ENCODE measurements at regions not wholly inside any gene's neighbourhood (a gene's known extent, or its start where the extent isn't known, plus 50 kb on each side); places are given as distances from the start of the nearest gene placed in this dataset.
A peak's percentile ranks its signal among the peaks of the same experiment; 100 is the strongest.

DNA sequence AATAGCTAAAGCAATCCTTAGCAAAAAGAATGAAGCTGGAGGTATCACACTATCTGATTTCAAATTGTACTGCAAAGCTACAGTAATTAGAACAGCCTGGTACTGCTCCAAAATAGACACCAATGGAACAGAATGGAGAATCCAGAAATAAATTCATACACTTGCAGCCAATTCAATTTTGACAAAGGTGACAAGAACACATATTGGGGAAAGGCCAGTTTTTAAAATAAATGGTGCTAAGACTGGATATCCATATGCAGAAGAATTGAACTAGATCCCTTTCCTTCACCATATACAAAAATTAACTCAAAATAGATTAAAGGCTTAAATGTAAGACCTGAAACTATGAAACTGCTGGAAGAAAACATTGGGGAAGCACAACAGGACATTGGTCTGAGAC, 748.5 kb downstream of the DNAJB9 start:
- no peak for TF ChIP-seq POLR2A (IDR thresholded peaks at IDR 0.05)
- TF ChIP-seq, protein P1, sequence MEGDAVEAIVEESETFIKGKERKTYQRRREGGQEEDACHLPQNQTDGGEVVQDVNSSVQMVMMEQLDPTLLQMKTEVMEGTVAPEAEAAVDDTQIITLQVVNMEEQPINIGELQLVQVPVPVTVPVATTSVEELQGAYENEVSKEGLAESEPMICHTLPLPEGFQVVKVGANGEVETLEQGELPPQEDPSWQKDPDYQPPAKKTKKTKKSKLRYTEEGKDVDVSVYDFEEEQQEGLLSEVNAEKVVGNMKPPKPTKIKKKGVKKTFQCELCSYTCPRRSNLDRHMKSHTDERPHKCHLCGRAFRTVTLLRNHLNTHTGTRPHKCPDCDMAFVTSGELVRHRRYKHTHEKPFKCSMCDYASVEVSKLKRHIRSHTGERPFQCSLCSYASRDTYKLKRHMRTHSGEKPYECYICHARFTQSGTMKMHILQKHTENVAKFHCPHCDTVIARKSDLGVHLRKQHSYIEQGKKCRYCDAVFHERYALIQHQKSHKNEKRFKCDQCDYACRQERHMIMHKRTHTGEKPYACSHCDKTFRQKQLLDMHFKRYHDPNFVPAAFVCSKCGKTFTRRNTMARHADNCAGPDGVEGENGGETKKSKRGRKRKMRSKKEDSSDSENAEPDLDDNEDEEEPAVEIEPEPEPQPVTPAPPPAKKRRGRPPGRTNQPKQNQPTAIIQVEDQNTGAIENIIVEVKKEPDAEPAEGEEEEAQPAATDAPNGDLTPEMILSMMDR (IDR thresholded peaks at IDR 0.05): no peak
- Histone ChIP-seq H3K9me3 (no peaks in the 10 kb centered on the region), H3K4me3 (no peak overlapping the region), H3K36me3 (replicated peaks in 1 of 2; ENCODE audit: insufficient read depth in 1 of 2, low read depth in 2 of 2) (no peaks in the 10 kb centered on the region), H3K4me1 (peaks cover 2% of the 10 kb centered on the region), H3K27ac (no peak overlapping the region), H3K27me3 (no peaks in the 10 kb centered on the region)
- DNase-seq (no peak), ATAC-seq (no peak)
- intact Hi-C loops (cut with DNase I): no loop called here

DNA sequence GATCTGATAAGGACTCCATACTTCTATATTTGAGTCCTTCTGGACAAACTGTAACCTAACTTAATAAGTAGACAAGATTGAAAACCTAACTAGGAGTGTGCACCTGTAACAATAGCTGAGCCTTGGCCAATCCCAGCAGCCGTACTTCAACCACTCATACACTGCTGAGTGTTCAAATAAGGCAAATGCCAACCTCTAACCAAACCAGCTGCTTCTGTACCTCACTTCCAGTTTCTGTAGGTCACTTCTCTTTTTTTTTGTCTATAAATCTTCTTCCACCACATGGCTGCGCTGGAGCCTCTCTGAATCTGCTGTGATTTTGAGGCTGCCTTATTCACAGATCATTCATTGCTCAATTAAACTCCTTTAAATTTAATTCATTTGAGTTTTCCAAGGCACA, 753.2 kb downstream of the DNAJB9 start:
- Histone ChIP-seq H3K36me3 (replicated peaks in 1 of 2; ENCODE audit: insufficient read depth in 1 of 2, low read depth in 2 of 2) (no peaks in the 10 kb centered on the region), H3K4me1 (peaks cover 5% of the 10 kb centered on the region), H3K4me3 (no peak overlapping the region), H3K27ac (no peak overlapping the region), H3K27me3 (no peaks in the 10 kb centered on the region), H3K9me3 (no peaks in the 10 kb centered on the region)
- DNase-seq (peak in 1 of 4 donors; percentile 7), ATAC-seq (no peak)
- 57 to 76% methylated on average over 2 of the region's 2 CpGs for WGBS, 2 donors
- no peak for TF ChIP-seq POLR2A (IDR thresholded peaks at IDR 0.05)
- TF ChIP-seq, protein P1 (IDR thresholded peaks at IDR 0.05): peak in 1 of 7 experiments; percentile 20
- intact Hi-C loops (cut with DNase I): no loop called here

GRCh38 chr7:109331423-109331822, 761.7 kb downstream of the DNAJB9 start:
- intact Hi-C loops (cut with DNase I): no loop called here
- ATAC-seq: no peak
- H3K27me3 ChIP-seq: no peaks in the 10 kb centered on the region

DNA sequence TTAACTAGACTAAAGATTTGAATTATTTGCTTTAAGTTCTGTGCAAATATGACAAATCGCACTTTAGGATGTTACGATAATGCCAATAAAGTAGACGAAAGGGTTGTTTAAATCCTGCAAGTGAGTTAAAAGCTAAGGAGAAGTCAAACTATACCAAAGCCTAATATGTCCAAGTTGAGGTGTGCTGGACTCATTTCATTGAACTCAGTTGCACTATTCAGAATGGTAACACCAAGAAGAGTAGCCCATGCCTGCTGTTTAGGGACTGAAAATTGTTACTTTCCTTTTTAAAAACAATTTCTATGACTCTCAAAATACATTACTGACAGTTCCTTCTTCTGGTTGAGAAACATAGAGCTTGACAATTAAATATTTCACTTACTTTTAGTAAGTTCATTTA, 766.3 kb downstream of the DNAJB9 start:
- peaks cover 9% of the 10 kb centered on the region for H3K4me1 ChIP-seq
- no peak for TF ChIP-seq POLR2A (IDR thresholded peaks at IDR 0.05)
- TF ChIP-seq, protein P1 (IDR thresholded peaks at IDR 0.05): no peak
- ATAC-seq: no peak
- WGBS, 2 donors: 36 to 45% methylated on average over 3 of the region's 3 CpGs
- no peaks in the 10 kb centered on the region for H3K9me3 ChIP-seq
- no peaks in the 10 kb centered on the region for H3K36me3 ChIP-seq (replicated peaks in 1 of 2; ENCODE audit: insufficient read depth in 1 of 2, low read depth in 2 of 2)
- intact Hi-C loops (cut with DNase I): no loop called here
- no peak for DNase-seq
- no peaks in the 10 kb centered on the region for H3K27me3 ChIP-seq
- no peak overlapping the region for H3K27ac ChIP-seq
- H3K4me3 ChIP-seq: no peak overlapping the region

More at GRCh38 chr7:109331423-109331822, 761.7 kb downstream of the DNAJB9 start:
- no peak for DNase-seq
- 90% methylated on average over 4 of the region's 4 CpGs for WGBS, 2 donors
- Histone ChIP-seq H3K36me3 (replicated peaks in 1 of 2; ENCODE audit: insufficient read depth in 1 of 2, low read depth in 2 of 2) (no peaks in the 10 kb centered on the region), H3K4me1 (peaks cover 7% of the 10 kb centered on the region), H3K4me3 (no peak overlapping the region), H3K27ac (no peak overlapping the region), H3K9me3 (no peaks in the 10 kb centered on the region)
- TF ChIP-seq, protein P1 (IDR thresholded peaks at IDR 0.05): no peak
- TF ChIP-seq POLR2A (IDR thresholded peaks at IDR 0.05): no peak

DNA sequence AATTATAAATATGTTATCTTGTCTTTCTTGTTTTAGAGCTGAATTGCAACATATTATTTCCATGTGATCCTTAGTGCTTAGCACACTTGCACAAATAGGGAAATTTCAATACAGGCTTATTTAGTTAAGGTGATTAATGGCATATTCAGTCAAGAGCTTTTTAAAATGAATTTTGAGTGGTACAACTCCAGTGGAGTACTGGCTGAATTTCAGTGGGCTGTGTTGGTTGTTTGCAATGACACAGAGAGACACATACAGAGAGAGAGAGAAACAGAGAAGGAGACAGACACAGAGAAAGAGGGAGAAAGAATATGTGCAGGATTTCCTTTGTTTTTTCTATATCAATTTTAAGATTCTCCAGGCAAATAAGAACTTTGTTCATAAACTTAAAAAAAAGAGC, 766.9 kb downstream of the DNAJB9 start:
- Histone ChIP-seq H3K27me3 (no peaks in the 10 kb centered on the region), H3K4me3 (no peak overlapping the region), H3K9me3 (no peaks in the 10 kb centered on the region), H3K36me3 (replicated peaks in 1 of 2; ENCODE audit: insufficient read depth in 1 of 2, low read depth in 2 of 2) (no peaks in the 10 kb centered on the region), H3K4me1 (peaks cover 9% of the 10 kb centered on the region), H3K27ac (no peak overlapping the region)
- DNase-seq (no peak), ATAC-seq (no peak)
- intact Hi-C loops (cut with DNase I): no loop called here
- TF ChIP-seq POLR2A (IDR thresholded peaks at IDR 0.05): no peak
- TF ChIP-seq, protein P1 (IDR thresholded peaks at IDR 0.05): no peak

Data from body of pancreas (tissue), 4 donors.